IPS-NIHi7 (cell line): ENCODE measurements at regions not wholly inside any gene's neighbourhood (a gene's known extent, or its start where the extent isn't known, plus 50 kb on each side); places are given as distances from the start of the nearest gene placed in this dataset.
"Not testable (repeated sequence)": the region's sequence is repeated elsewhere in the genome, so short reads cannot be mapped to it uniquely, and the experiment has no call there.

Experiments
- DNase-seq: peaks from one replicate; pipeline ENCODE4 v3.0.0; 2012; ENCODE audit warnings: mixed read lengths; ENCODE audit errors: extremely low spot score

DNA sequence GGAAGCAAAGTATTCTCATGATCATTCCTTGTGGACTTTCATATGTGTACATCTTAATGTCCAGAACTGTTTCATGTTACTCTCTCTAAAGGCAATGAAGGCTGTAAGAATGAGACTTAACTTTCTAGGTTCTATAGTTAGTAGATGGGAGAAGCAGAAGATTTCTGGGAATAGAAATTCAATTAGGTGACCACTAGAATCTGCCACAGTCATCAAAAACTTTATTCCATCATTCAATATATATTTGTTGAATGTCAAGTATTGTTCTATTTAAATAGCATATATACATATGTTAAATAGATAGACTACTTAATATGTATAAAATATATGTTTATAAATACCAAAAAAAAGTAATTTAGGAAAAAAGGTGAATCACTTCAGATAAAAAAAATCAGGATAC, 972.9 kb downstream of the SLC6A15 start:
- no peak for DNase-seq

DNA sequence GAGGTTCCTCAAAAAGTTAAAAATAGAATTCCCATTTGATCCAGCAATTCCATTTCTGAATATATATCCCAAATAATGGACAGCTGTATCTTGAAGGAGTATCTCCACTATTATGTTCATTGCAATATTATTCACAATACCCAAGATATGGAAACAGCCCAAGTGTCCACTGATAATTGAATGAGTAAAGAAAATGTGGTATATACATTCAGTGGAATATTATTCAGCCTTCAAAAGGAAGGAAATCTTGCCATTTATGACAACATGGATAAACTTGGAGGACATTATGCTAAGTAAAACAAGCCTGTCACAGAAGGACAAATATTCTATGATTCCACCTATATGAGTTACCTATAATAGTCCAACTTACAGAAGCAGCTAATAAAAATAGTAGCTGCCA, 979.0 kb downstream of the SLC6A15 start:
- DNase-seq: no peak

DNA sequence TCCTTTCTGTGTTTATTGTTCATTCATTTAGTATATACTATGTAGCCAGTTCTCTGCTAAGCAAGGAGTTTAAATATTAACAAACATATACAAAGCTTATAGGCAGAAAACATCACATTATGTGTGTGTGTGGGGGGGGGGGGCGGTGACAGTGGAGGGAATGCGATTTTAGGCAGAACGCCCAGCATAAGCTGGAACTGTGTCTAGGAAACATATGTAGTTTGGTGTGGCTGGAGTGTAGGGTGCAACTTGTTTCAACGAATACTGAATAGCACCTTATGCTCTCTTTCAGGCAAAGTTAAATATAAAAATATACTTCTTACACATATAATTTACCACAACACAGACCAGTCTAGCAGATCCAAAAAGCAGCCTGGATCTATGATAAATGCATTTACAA, 980.6 kb downstream of the SLC6A15 start:
- DNase-seq: no peak

DNA sequence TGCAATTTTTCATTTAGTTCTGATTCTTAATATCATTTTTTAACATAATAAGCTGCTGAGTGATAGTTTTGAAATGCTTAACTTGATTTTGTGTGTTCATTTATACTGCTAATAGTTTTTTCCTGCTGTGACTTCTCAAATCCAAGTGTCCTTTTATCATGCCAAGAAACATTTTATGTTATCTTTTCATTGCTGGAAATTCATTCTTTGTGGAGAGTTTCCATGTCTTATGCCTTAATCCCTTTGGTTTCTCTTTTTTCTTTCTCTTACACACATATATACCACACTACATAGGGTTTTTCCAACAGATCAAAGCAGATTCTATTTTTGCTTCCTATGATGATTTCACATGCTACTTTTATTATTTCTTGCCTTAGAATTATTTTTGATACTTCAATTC, 981.1 kb downstream of the SLC6A15 start:
- no peak for DNase-seq

DNA sequence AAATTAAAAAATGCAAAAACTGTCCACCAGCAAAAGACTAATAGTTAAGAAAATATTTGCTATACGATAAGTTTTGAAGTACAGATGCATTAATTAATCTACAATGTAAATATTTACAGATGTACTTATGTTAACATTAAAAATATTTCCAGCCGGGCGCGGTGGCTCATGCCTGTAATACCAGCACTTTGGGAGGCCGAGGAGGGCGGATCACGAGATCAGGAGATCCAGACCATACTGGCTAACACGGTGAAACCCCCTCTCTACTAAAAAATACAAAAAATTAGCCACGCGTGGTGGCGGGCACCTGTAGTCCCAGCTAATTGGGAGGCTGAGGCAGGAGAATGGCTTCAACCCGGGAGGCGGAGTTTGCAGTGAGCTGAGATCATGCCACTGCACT, 982.8 kb downstream of the SLC6A15 start:
- DNase-seq: not testable (repeated sequence)

DNA sequence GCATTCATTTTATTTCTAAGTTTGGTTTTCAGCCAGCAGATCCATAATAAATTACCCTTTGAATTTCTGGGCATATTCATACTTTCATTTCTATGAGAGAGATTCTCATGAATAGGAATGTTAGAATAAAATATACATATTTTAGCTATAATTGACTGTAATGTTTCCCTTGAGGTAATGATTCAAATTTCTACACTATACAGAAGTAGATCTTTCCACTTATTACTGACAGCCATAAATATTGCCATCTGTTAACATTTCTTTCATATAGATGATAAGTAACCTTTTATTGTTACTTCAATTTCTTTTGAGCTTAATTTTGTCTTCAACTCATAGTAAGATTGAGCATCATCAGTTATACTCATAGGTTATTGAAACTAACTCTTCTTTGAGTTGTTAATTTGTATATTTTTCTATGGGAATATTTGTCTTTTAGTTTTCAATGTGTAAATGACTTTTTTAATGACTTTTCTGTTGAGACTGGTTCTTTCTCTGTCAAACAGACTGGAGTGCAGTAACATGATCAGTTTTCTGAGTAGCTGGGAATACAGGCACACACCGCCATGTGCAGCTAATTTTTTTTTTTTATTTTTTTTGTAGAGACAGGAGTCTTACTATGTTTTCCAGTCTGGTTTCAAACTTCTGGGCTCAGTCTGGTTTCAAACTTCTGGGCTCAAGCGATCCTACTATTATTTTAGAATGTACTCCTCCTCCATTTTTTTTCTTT, 991.6 kb downstream of the SLC6A15 start:
- no peak for DNase-seq

DNA sequence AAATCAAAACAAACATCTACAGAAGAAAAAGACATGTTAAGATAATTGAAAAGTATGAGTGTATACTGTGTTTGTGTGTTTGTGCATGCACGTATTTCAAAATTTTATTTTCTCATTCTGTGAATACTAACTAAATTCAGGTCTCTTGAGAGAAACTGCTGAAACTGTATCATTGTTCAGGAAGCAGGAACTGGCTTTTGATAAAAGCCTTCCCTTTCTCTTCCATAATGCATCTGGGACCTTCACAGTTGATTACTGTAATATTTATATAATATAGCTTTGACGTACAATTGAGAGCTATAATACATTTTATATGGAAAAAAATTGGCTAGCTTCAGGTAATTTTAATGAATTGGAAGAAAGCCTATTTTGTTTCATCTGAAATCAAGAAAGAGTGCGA, 993.5 kb downstream of the SLC6A15 start:
- no peak for DNase-seq

DNA sequence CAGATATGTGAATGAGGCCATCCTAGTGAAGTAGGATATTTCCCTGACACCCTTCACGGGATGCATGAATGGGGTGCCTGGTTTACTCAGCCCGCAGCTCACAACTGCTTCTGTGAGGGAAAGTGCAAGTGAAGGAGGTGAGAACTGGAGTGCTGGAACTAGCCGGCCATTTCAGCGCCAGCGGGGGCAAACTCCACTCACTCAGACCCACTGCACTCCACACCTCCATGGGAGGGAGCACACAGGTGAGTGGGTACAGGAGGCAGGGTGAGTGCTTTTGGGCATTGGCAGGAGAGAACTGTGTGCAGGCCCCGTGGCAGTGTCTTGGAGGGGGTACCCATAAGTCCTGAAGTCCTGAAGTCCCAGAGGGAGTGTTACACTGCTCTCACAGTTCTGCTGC, 1008.4 kb downstream of the SLC6A15 start:
- DNase-seq: no peak

DNA sequence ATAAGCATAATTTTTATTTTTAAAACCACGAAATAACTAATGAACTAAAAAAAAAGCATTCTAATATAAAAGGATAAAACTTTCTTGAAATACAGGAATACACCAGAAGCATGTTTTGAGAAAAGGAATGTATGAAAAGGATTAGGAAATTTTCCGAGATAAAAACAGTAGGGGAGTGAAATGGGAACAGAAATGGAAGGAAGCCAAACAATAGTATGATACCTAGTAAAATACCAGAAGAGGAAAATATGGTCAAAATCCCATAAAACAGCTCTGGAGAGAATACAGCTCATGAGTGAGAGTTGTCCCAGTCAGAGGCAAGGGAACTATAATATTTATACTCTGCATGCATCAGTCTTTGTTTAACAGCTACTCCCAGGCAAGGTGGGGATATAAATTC, 1016.2 kb downstream of the SLC6A15 start:
- DNase-seq: no peak

DNA sequence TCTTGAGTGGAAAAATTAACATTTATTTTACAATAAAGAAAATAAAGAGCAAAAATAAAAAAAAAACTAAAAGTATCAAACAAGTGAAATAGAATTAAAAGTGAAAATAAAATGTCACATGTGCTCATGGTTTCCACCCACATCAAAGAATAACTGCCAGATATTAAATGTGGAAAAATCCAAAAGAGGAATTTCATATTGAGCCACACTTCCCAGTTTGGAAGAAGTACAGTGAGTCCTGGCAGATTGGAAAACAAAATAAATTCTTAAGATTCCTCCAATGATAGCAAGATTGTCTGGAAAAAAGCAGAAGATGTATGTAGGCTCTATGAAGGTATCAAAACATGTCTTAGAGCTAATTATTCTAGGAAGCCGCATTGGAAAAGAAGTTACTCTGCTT, 1019.5 kb downstream of the SLC6A15 start:
- DNase-seq: no peak

DNA sequence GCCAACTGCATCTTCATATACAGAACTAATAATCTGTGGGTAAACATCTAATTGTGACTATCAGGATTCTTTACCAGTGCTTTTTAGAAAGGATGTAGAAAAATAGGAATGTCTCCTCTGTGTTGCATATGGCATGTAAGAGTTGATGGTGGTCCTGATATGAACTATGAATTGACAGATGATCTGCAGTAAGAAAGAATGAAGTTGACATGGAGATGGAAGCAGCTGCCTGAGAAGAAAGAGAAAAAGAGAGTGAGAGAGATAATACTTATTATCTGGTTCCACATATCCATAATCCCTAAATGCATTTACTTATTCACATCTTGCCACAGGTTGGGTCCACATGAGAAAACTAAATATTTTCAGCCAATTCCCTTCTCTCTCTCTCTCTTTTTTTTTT, 1022.9 kb downstream of the SLC6A15 start:
- no peak for DNase-seq

DNA sequence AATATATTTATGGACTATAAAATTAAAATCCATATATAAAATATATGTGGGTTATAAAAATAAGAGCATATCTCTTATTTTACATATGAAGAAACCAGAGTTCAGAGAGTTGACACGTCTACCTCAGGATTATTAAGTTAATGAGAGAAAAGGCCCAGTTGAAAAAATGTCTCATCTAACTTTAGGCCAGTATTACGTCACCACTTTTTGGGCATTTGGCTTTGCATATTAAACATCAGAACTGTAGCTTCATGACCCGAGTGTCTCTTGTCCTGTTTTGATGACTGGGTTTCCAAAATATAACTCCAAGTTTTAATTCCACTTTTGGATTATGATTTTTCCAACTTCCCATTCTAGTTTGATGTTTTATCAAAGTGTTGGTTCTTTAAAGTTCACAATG, 1026.1 kb downstream of the SLC6A15 start:
- DNase-seq: no peak

DNA sequence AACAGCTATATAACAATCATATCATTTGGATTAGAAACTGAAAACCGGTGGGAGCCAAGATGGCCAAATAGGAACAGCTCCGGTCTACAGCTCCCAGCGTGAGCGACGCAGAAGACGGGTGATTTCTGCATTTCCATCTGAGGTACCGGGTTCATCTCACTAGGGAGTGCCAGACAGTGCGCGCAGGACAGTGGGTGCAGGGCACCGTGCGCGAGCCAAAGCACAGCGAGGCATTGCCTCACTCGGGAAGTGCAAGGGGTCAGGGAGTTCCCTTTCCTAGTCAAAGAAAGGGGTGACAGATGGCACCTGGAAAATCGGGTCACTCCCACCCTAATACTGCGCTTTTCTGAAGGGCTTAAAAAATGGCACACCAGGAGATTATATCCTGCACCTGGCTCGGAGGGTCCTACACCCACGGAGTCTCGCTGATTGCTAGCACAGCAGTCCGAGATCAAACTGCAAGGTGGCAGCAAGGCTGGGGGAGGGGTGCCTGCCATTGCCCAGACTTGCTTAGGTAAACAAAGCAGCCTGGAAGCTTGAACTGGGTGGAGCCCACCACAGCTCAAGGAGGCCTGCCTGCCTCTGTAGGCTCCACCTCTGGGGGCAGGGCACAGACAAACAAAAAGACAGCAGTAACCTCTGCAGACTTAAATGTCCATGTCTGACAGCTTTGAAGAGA, 1041.5 kb downstream of the SLC6A15 start:
- not testable (repeated sequence) for DNase-seq

DNA sequence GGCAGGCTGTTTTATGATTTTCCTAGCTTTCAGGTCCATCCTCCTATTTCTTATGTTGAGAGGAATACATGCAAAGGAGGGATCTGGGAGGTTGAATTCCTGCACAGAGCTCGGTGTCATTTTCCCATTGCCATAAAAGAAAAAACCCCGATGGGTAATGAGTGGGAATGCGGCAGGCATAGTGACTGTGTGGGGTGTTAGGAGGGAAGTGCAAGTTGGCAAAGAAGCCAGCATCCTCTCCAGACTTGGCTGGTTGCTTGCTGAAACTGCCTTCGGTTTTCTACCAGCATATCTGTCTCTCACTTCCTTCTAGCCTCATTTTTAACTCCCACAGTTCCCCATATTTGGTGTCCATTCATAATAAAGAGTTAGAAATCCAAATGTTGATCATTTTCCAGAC, 1046.1 kb downstream of the SLC6A15 start:
- no peak for DNase-seq

DNA sequence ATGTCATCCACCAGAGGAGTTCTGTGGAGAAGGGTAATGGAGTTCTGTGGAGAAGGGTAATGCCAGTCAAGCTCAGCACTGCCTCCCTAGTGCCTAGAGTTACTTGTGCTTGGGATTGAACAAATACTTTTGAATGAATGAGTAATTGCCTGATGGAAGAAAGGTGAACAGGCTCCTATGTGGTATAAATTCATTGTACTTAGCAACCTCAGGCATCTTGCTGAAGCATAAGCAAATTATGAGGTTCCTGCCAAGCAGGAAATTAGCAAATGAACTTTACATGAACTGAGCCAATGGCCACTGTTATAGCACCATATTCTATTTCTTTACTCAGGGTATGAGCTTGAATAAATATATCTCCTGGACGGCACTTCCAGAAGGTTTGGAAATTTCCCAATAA, 1047.2 kb downstream of the SLC6A15 start:
- DNase-seq: no peak

DNA sequence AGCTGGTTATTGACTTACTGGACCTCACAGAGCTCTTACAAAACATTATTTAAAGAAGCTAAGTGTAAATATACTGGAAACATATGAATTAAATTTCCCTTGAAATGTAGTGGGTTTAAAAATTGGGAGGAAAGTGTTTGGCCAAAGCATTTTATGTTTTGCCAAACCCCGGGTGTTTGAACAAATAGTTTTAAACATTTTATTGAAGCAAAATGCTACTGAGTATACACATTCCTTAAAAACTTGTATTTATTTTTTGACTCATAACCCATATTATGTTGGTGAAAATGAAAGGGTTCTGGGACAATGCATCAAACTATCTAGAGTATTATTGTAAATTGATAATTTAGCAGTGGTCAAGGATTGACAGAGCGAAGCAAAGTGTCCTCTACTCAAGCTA, 1048.5 kb downstream of the SLC6A15 start:
- DNase-seq: no peak

DNA sequence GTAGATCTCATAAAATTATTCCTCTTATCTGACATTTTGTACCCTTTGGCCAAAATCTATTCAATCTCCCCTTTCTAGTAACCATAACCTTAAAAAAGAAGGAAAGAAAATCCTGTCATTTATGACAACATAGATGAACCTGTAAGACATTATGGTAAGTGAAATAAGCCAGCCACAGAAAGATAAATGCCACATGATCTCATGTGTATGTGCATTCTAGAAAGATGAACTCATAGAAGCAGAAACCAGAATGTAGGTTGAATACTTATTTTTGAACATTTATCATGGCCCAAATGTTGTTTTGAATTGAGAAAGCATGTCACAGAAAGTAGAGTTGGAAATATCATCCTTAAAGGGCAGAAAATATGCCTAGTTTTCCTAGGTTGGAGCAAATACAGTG, 1053.6 kb downstream of the SLC6A15 start:
- DNase-seq: no peak

DNA sequence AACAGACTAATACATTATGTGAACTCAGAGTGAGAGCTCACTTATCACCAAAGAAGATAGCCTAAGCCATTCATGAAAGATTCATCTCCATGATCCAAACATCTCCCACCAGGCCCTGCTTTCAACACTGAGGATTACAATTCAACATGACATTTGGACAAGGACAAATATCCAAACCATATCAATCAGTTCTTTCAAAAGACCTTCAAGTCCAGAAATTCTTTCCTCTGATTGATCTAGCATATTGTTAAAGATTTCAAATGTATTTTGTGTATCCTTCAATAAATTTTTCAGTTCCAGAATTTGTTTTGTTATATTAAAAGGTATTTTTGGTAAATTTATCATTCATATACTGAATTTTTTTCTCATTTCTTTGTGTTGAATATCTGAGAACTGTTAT, 1055.8 kb downstream of the SLC6A15 start:
- no peak for DNase-seq

DNA sequence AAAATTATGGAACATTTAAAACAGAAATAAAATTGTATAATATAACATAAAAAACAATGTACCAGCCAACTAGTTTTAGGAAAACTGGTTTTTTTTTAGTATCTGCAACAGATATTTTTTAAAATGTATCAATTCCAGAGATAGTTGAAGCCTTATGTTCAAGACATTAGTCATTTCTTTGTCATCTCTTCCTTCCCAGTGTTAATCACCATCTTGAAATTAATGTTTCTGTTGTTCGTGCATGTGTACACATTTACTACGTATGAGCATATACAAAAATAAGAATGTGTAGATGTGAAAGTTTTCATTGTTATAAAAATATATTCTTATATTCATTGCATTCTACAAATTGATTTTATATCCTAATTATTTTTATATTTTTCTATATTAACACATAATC, 1062.1 kb downstream of the SLC6A15 start:
- no peak for DNase-seq

DNA sequence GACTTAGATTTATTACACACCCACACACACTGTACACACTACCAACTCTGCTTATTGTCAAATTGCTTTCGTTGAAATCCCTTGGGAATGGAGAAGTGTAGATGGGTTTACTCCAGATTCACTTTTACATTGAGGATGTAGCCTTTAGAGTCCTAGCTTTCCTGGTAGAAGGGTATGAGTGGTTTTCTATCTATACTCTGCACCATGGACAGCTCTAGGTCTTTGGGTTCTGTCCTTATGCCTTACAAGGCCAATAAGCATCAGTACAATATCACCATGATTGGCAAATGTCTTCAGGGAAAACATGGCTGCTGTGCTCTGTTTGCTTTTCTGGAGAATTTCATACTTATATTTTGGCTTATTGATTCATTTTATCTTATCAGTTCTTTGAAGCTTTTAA, 1063.9 kb downstream of the SLC6A15 start:
- DNase-seq: no peak

DNA sequence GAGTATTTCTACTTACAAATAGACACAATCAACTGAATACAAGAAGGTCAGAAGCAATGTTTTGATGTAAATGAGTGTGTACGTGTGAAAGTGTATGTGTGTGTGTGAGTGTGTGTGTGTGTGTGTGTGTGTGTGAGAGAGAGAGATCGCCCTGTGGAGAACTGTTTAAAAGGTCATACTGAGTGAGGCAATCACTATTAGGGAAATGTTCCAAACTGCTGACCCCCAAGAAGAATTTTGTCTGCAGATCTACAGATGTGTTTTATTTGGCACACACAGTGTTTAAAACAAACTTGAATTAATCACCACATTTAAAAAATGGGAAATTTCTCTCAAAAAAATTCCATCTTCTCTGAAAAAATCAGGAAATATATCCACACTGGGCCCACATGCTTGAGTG, 1069.1 kb downstream of the SLC6A15 start:
- no peak for DNase-seq

DNA sequence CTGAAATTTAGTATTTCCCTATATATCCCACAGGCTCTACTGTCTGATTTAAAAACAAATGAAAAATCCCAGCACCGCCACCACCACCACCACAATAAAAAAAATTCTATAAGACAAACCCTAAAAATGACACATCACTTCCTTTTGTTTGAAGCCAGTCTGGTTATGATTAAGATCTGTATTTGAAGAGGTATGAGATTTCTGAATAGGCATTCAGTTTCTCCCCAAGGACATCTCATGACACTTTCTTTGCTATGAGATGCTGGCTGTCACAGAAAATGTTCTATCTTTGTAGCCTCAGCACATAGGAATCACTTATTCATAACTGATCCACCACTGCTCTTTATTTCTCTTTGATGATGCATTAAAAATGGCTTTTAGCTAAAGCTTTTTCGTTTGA, 1071.0 kb downstream of the SLC6A15 start:
- no peak for DNase-seq

DNA sequence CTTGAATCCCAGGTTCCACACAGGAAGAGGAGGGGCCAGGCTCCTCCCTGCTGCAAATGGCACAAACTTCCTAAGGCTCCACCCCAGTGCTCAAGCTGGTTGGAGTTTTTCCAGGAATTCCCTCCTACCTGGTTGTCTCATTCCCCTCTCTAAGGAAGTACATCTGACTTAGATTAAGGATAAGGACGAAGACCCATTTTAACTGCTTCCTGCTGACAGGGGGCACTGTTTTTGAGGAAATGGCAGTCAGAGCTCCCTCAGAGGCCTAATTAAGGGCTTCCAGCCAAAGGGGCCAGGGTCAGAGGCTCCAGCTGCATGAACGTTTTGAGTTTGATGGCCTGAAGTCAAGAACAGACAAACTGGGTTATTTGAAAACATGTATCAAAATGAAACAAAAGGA, 1084.7 kb downstream of the SLC6A15 start:
- DNase-seq: peak; percentile 30

DNA sequence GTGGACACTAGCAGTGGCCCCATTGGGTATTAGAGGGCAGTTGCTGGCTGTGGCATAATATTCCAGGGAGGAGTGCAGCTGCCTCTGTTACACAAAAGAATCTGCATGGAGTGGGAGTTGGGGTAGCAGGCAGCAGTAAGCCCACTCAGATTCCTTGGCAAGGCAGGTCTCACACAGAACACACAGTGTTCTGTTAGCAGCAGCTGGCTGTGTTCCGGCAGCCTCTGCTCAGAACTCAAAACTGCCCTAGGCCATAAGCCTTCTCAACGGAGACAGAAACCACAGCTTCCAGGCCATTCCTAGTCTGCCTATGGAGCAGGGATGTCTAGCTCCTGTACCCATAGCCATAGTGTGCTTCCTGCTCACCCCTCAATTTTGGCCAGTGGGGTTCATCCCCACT, 1085.4 kb downstream of the SLC6A15 start:
- DNase-seq: no peak
